IMR-90 (cell line): ENCODE measurements at regions not wholly inside any gene's neighbourhood (a gene's known extent, or its start where the extent isn't known, plus 50 kb on each side); places are given as distances from the start of the nearest gene placed in this dataset.

Experiments used
- ATAC-seq: fragments of 200-7000 bp; cut with Tn5 transposase; 2 replicates; pipeline ENCODE4 v1.9.1; 2020; ENCODE audit warnings: low read depth, mild to moderate bottlenecking, moderate library complexity
- BruUV-seq: library from RNA; stranded (reverse); fragments of 400-500 nt; replicated peaks from 2 replicates; lab custom pipeline; 2021; lab: Mats Ljungman, UMichigan
- CTCF ChIA-PET: fragments of 300-600 bp; formaldehyde crosslinking; extraction: SDS; loops from one replicate; lab custom pipeline; 2021; ENCODE audit warnings: antibody characterized with exemption; lab: Yijun Ruan, JAX
- POLR2A ChIA-PET: fragments of 300-600 bp; sonication (Branson Sonifier 250); formaldehyde crosslinking; loops from one replicate; lab custom pipeline; 2022; ENCODE audit warnings: antibody characterized with exemption; ENCODE audit not compliant: unreplicated experiment; lab: Charles Lee
- DNase-seq: peaks from one replicate; pipeline ENCODE4 v3.0.0; 2013
- H2AFZ ChIP-seq: replicated peaks from 2 replicates; pipeline ENCODE3; 2013; ENCODE audit warnings: low read length, mild to moderate bottlenecking; ENCODE audit not compliant: poor library complexity
- H2AK5ac ChIP-seq: 2 replicates; pipeline ENCODE4 v1.6.1; 2013; ENCODE audit warnings: low read depth, low read length, inconsistent platforms
- H2AK9ac ChIP-seq: replicated peaks from 2 replicates; pipeline ENCODE3; 2013; ENCODE audit warnings: mild to moderate bottlenecking, low read depth, low read length, moderate library complexity; ENCODE audit not compliant: poor library complexity
- H2BK120ac ChIP-seq: 2 replicates; pipeline ENCODE4 v1.6.1; 2013; ENCODE audit warnings: low read depth, low read length, inconsistent platforms
- H2BK15ac ChIP-seq: 3 replicates; pipeline ENCODE4 v1.6.1; 2013; ENCODE audit warnings: low read depth, low read length, inconsistent platforms
- H2BK20ac ChIP-seq: 2 replicates; pipeline ENCODE4 v1.6.1; 2013; ENCODE audit warnings: low read depth, mild to moderate bottlenecking, inconsistent platforms, low read length, moderate library complexity
- H2BK5ac ChIP-seq: 2 replicates; pipeline ENCODE4 v1.6.1; 2013; ENCODE audit warnings: mild to moderate bottlenecking, low read depth, low read length, inconsistent platforms; ENCODE audit not compliant: poor library complexity, severe bottlenecking
- H3K14ac ChIP-seq: replicated peaks from 2 replicates; pipeline ENCODE4 v1.6.1; 2013; ENCODE audit warnings: low read depth, low read length, inconsistent platforms
- H3K18ac ChIP-seq: 2 replicates; pipeline ENCODE4 v1.6.1; 2013; ENCODE audit warnings: low read depth, low read length, control low read depth
- H3K23ac ChIP-seq: 2 replicates; pipeline ENCODE4 v1.6.1; 2013; ENCODE audit warnings: low read depth, low read length, inconsistent platforms
- H3K27ac ChIP-seq: 2 replicates; pipeline ENCODE4 v1.5.1; 2013; ENCODE audit warnings: mild to moderate bottlenecking, control low read depth, low read length; ENCODE audit not compliant: insufficient read depth
- H3K27me3 ChIP-seq: 2 replicates; pipeline ENCODE4 v1.6.1; 2013; ENCODE audit warnings: low read length; ENCODE audit not compliant: control insufficient read depth, insufficient read depth
- H3K36me3 ChIP-seq: 2 replicates; pipeline ENCODE4 v1.6.1; 2013; ENCODE audit warnings: low read length, mixed read lengths; ENCODE audit not compliant: control insufficient read depth, insufficient read depth
- H3K4ac ChIP-seq: 2 replicates; pipeline ENCODE4 v1.6.1; 2013; ENCODE audit warnings: low read depth, low read length, inconsistent platforms
- H3K4me1 ChIP-seq: 2 replicates; pipeline ENCODE4 v1.6.1; 2013; ENCODE audit warnings: low read length, mixed read lengths; ENCODE audit not compliant: control insufficient read depth, insufficient read depth
- H3K4me2 ChIP-seq: 2 replicates; pipeline ENCODE4 v1.6.1; 2013; ENCODE audit warnings: low read depth, mild to moderate bottlenecking, control low read depth, low read length, moderate library complexity
- H3K4me3 ChIP-seq: 2 replicates; pipeline ENCODE4 v1.5.1; 2013; ENCODE audit warnings: low read depth, mild to moderate bottlenecking, control low read depth, low read length, moderate library complexity; ENCODE audit not compliant: insufficient read depth
- H3K56ac ChIP-seq: 2 replicates; pipeline ENCODE4 v1.6.1; 2013; ENCODE audit warnings: low read length, inconsistent platforms; ENCODE audit not compliant: insufficient read depth; ENCODE audit errors: extremely low read depth
- H3K79me1 ChIP-seq, 2 experiments: 2 replicates each; pipeline ENCODE4 v1.6.1; 2013; ENCODE audit warnings: low read length in 2 of 2, inconsistent platforms in 1 of 2, low read depth in 1 of 2
- H3K9ac ChIP-seq: 2 replicates; pipeline ENCODE4 v1.6.1; 2013; ENCODE audit warnings: low read depth, low read length, control low read depth
- H3K9me1 ChIP-seq: 2 replicates; pipeline ENCODE4 v1.6.1; 2013; ENCODE audit warnings: low read length, inconsistent platforms; ENCODE audit not compliant: insufficient read depth
- H3K9me3 ChIP-seq: 2 replicates; pipeline ENCODE4 v1.6.1; 2013; ENCODE audit warnings: low read length; ENCODE audit not compliant: control insufficient read depth, insufficient read depth
- H4K20me1 ChIP-seq: 2 replicates; pipeline ENCODE4 v1.6.1; 2013; ENCODE audit warnings: low read length, inconsistent platforms; ENCODE audit not compliant: insufficient read depth
- H4K5ac ChIP-seq: 2 replicates; pipeline ENCODE4 v1.6.1; 2013; ENCODE audit warnings: mild to moderate bottlenecking, low read depth, low read length, control low read depth
- H4K8ac ChIP-seq, 2 experiments: 2 replicates each; pipeline ENCODE4 v1.6.1; 2013; ENCODE audit warnings: low read depth in 2 of 2, low read length in 2 of 2, control low read depth in 1 of 2, inconsistent platforms in 1 of 2
- H4K91ac ChIP-seq: 2 replicates; pipeline ENCODE4 v1.6.1; 2013; ENCODE audit warnings: low read depth, low read length, inconsistent platforms; ENCODE audit not compliant: insufficient read depth
- MAZ ChIP-seq: IDR thresholded peaks from 2 replicates; pipeline ENCODE4 v1.6.1; 2012; ENCODE audit warnings: low read depth, mild to moderate bottlenecking, low read length, improper control_type of control experiment, moderate library complexity, borderline replicate concordance
- NFE2L2 ChIP-seq: fragments of 150-350 bp; IDR thresholded peaks from 2 replicates; pipeline ENCODE4 v1.6.1; 2016; ENCODE audit warnings: low read depth, mild to moderate bottlenecking, low read length
- POLR2A ChIP-seq: IDR thresholded peaks from 2 replicates; pipeline ENCODE4 v1.6.1; 2012; ENCODE audit warnings: mild to moderate bottlenecking, low read depth, low read length
- RCOR1 ChIP-seq: IDR thresholded peaks from 2 replicates; pipeline ENCODE4 v1.6.1; 2012; ENCODE audit warnings: mild to moderate bottlenecking, low read length, improper control_type of control experiment; ENCODE audit not compliant: insufficient replicate concordance
- SMC3 ChIP-seq: fragments of 150-350 bp; IDR thresholded peaks from 2 replicates; pipeline ENCODE4 v1.6.1; 2016; ENCODE audit warnings: low read depth, mild to moderate bottlenecking, antibody characterized with exemption, low read length, moderate library complexity
- WGBS, 2 experiments: methylation state at CpG; one replicate each; pipeline versions ENCODE4 v1.1.5 to v1.1.7; 2013; ENCODE audit warnings: missing lambda C conversion rate in 2 of 2; ENCODE audit not compliant: insufficient read length in 1 of 2; ENCODE audit errors: extremely low coverage in 2 of 2; 5-methylcytosine and 5-hydroxymethylcytosine counted together
- dilution Hi-C: fragments of 300-500 bp; cut with HindIII; formaldehyde crosslinking; loops from one replicate; pipeline ENCODE4 v1.14.3; 2018; ENCODE audit warnings: low sequenced_read_pairs; ENCODE audit not compliant: unreplicated experiment
- in situ Hi-C: fragments of 300-500 bp; cut with MboI; formaldehyde crosslinking; loops from 3 replicates; pipeline ENCODE4 v1.14.3; 2019; ENCODE audit warnings: low sequenced_read_pairs, inconsistent platforms, mixed read lengths
- intact Hi-C: fragments of 100-400 bp; cut with micrococcal nuclease; formaldehyde crosslinking; loops from 2 replicates; pipeline ENCODE4 v1.10.0; 2022

DNA sequence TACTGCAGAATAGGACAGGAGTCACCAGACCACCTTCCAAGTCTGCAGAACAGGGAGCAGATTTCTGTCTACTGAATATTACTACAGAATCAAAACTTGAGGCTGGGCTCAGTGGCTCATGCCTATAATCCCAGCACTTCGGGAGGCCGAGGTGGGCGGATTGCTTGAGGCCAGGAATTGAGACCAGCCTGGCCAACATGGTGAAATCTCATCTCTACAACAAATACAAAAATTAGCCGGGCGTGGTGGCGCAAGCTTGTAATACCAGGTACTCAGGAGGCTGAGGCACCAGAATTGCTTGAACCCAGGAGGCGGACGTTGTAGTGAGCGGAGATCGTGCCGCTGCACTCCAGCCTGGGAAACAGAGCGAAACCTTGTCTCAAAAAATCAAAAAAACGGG lies 710.8 kb upstream of the WWC1 start:
- in situ Hi-C loops (loop anchor here (5.0 kb wide), 1 partner anchor 637 kb away; no protein-coding TSS in a partner anchor), dilution Hi-C loops (no loop called here), intact Hi-C loops (loop anchor here (5.0 kb wide), 1 partner anchor 442 kb away; no protein-coding TSS in a partner anchor)
- no peak overlapping the region for H2AK5ac ChIP-seq
- CTCF ChIA-PET, result no interaction called here
- H4K8ac ChIP-seq, result no peak overlapping the region
- no peak overlapping the region for H2BK5ac ChIP-seq
- H4K91ac ChIP-seq, result no peak overlapping the region
- H2BK20ac ChIP-seq, result no peak overlapping the region
- TF ChIP-seq SMC3, result no peak
- TF ChIP-seq RCOR1, result no peak
- no peak for TF ChIP-seq NFE2L2
- no peak for TF ChIP-seq POLR2A
- TF ChIP-seq MAZ, result no peak
- POLR2A ChIA-PET, result no interaction called here
- H3K4me3 ChIP-seq, result no peak overlapping the region
- no peak overlapping the region for H2BK120ac ChIP-seq
- no peak overlapping the region for H3K56ac ChIP-seq
- H4K20me1 ChIP-seq, result no peaks in the 10 kb centered on the region
- DNase-seq (no peak), ATAC-seq (no peak)
- no peak overlapping the region for H2BK15ac ChIP-seq
- H3K14ac ChIP-seq, result no peak overlapping the region
- no peak overlapping the region for H3K4ac ChIP-seq
- no peaks in the 10 kb centered on the region for H3K9me3 ChIP-seq
- H2AFZ ChIP-seq, result no peak overlapping the region
- H3K27ac ChIP-seq, result no peak overlapping the region
- no peaks in the 10 kb centered on the region for H3K79me1 ChIP-seq
- no peak overlapping the region for H3K9ac ChIP-seq
- WGBS, 2 experiments, result 95% methylated on average over 3 of the region's 13 CpGs; no CpG with 5 or more reads in 1 of the 2 experiments
- no peak overlapping the region for H4K5ac ChIP-seq
- H3K9me1 ChIP-seq, result no peaks in the 10 kb centered on the region
- H3K23ac ChIP-seq, result no peak overlapping the region
- BruUV-seq, result no TSS peak
- H2AK9ac ChIP-seq, result no peak overlapping the region
- no peak overlapping the region for H3K4me2 ChIP-seq
- no peak overlapping the region for H3K18ac ChIP-seq
- peaks cover 6% of the 10 kb centered on the region for H3K27me3 ChIP-seq
- H3K4me1 ChIP-seq, result no peaks in the 10 kb centered on the region
- no peaks in the 10 kb centered on the region for H3K36me3 ChIP-seq
